Kidney epithelial cell (primary cell): ENCODE measurements at regions not wholly inside any gene's neighbourhood (a gene's known extent, or its start where the extent isn't known, plus 50 kb on each side); places are given as distances from the start of the nearest gene placed in this dataset.

ENCODE experiments used
- DNase-seq: peaks from one replicate; pipeline ENCODE4 v3.0.0-alpha.2; 2010; ENCODE audit warnings: low read depth
- H3K27me3 ChIP-seq: 2 replicates; pipeline ENCODE4 v1.6.0; 2011; ENCODE audit warnings: low read length; ENCODE audit not compliant: control insufficient read depth, insufficient read depth
- H3K36me3 ChIP-seq: 2 replicates; pipeline ENCODE4 v1.5.1; 2011; ENCODE audit warnings: low read length; ENCODE audit not compliant: control insufficient read depth, insufficient read depth
- H3K4me3 ChIP-seq: 2 replicates; pipeline ENCODE4 v1.5.1; 2011; ENCODE audit warnings: low read depth, mild to moderate bottlenecking, control low read depth, low read length
- CTCF ChIP-seq: IDR thresholded peaks from 2 replicates; pipeline ENCODE4 v1.5.1; 2011; ENCODE audit warnings: mild to moderate bottlenecking, moderate library complexity, low read length, control low read depth, inconsistent platforms; ENCODE audit not compliant: insufficient read depth, poor library complexity, severe bottlenecking

GRCh38 chr12:107459641-107460040 is 226.0 kb upstream of the PWP1 start:
- TF ChIP-seq CTCF, result no peak
- no peak overlapping the region for H3K4me3 ChIP-seq
- H3K27me3 ChIP-seq, result no peaks in the 10 kb centered on the region
- no peaks in the 10 kb centered on the region for H3K36me3 ChIP-seq
- no peak for DNase-seq

- H3K4me3 ChIP-seq, result no peak overlapping the region
- DNase-seq, result peak; percentile 19
- no peak for TF ChIP-seq CTCF
Measured at GRCh38 chr12:107461222-107461975, 224.2 kb upstream of the PWP1 start.

GRCh38 chr12:107462428-107463332 is 222.9 kb upstream of the PWP1 start:
- H3K36me3 ChIP-seq, result no peaks in the 10 kb centered on the region
- no peaks in the 10 kb centered on the region for H3K27me3 ChIP-seq
- no peak for TF ChIP-seq CTCF
- DNase-seq, result no peak
- no peak overlapping the region for H3K4me3 ChIP-seq

More at GRCh38 chr12:107461222-107461975, 224.2 kb upstream of the PWP1 start:
- H3K27me3 ChIP-seq, result no peaks in the 10 kb centered on the region
- H3K36me3 ChIP-seq, result no peaks in the 10 kb centered on the region

- Histone ChIP-seq H3K4me3 (no peak overlapping the region), H3K27me3 (no peaks in the 10 kb centered on the region), H3K36me3 (no peaks in the 10 kb centered on the region)
- no peak for TF ChIP-seq CTCF
- no peak for DNase-seq
Measured at GRCh38 chr12:107464644-107465043, 221.0 kb upstream of the PWP1 start.

- TF ChIP-seq CTCF, result no peak
- Histone ChIP-seq H3K27me3 (no peaks in the 10 kb centered on the region), H3K4me3 (no peak overlapping the region), H3K36me3 (no peaks in the 10 kb centered on the region)
- DNase-seq, result no peak
Measured at GRCh38 chr12:107465625-107466024, 220.0 kb upstream of the PWP1 start.
